ENCODE measurements at regions not wholly inside any gene's neighbourhood (a gene's known extent, or its start where the extent isn't known, plus 50 kb on each side); places are given as distances from the start of the nearest gene placed in this dataset.

DNA sequence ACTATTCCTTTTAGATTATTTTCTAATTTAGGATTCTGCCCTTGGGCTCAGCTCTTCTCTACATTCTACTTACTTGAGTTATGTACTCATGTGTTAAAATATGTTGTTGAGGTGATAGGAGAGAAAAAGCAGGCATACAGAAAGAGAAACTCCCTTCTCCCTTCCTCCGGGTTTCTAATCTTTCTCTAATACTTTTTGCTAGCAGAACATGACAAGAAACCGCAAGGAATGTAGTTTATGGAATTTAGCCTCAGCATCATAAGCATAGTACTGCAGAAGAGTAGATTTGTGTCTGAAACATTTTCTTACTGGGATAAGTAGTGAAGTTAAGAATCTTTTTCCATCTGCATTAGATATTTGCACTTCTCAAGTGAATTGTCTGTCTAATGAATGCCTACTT lies 139.5 kb upstream of the CYLC2 start:
- TF ChIP-seq, protein P1, sequence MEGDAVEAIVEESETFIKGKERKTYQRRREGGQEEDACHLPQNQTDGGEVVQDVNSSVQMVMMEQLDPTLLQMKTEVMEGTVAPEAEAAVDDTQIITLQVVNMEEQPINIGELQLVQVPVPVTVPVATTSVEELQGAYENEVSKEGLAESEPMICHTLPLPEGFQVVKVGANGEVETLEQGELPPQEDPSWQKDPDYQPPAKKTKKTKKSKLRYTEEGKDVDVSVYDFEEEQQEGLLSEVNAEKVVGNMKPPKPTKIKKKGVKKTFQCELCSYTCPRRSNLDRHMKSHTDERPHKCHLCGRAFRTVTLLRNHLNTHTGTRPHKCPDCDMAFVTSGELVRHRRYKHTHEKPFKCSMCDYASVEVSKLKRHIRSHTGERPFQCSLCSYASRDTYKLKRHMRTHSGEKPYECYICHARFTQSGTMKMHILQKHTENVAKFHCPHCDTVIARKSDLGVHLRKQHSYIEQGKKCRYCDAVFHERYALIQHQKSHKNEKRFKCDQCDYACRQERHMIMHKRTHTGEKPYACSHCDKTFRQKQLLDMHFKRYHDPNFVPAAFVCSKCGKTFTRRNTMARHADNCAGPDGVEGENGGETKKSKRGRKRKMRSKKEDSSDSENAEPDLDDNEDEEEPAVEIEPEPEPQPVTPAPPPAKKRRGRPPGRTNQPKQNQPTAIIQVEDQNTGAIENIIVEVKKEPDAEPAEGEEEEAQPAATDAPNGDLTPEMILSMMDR (conservative IDR thresholded peaks at IDR 0.05) = no peak
- no peak for TF ChIP-seq EZH2 (IDR thresholded peaks at IDR 0.05; ENCODE audit: low read depth)
